ENCODE measurements at regions not wholly inside any gene's neighbourhood (a gene's known extent, or its start where the extent isn't known, plus 50 kb on each side); places are given as distances from the start of the nearest gene placed in this dataset.

- TF ChIP-seq CTCF (optimal IDR thresholded peaks at IDR 0.05 in 1 of 3, IDR thresholded peaks at IDR 0.05 in 1 of 3, conservative IDR thresholded peaks at IDR 0.05 in 1 of 3; ENCODE audit: extremely low read depth in 1 of 3, insufficient read depth in 2 of 3, low read length in 3 of 3) (no peak), EZH2 (IDR thresholded peaks at IDR 0.05; ENCODE audit: low read length) (no peak)
Measured at GRCh38 chr18:7382328-7383001, 151.6 kb downstream of the LRRC30 start.

All from keratinocyte (primary cell).